K562 (cell line): ENCODE measurements at regions not wholly inside any gene's neighbourhood (a gene's known extent, or its start where the extent isn't known, plus 50 kb on each side); places are given as distances from the start of the nearest gene placed in this dataset.

Experiments used
- ATAC-seq: fragments of 200-7000 bp; cut with Tn5 transposase; 3 replicates; pipeline ENCODE4 v1.9.1; 2020; ENCODE audit warnings: moderate library complexity
- BruUV-seq: library from RNA; stranded (reverse); fragments of 400-500 nt; replicated peaks from 2 replicates; lab custom pipeline; 2021; lab: Mats Ljungman, UMichigan
- CTCF ChIA-PET: fragments of 300-600 bp; formaldehyde crosslinking; extraction: SDS; loops from one replicate; lab custom pipeline; 2021; ENCODE audit warnings: low intra/inter-chr PET ratio; lab: Yijun Ruan, JAX
- POLR2A ChIA-PET: fragments of 300-600, 350-650 bp; sonication (Branson Sonifier 250); formaldehyde crosslinking; extraction: SDS; loops from one replicate; lab custom pipeline; 2021; ENCODE audit warnings: antibody characterized with exemption, inconsistent platforms; lab: Yijun Ruan, JAX
- DNase-seq, 4 experiments: peaks; one replicate each; pipeline versions ENCODE4 v3.0.0 to v3.0.0-alpha.2; 2011 to 2018; ENCODE audit warnings: low spot score in 3 of 4, mixed read lengths in 3 of 4; ENCODE audit errors: extremely low read depth in 1 of 4
- FAIRE-seq: peaks from 2 replicates; lab custom pipeline; 2011; peaks lifted over from hg19 to GRCh38; lab: Jason Lieb, UNC
- H2AFZ ChIP-seq: 2 replicates; pipeline ENCODE4 v1.6.0; 2011; ENCODE audit warnings: low read depth, low read length, control low read depth, inconsistent platforms
- H3K27ac ChIP-seq: fragments of 200-600 bp; 3 replicates; pipeline ENCODE4 v1.8.0; 2011; ENCODE audit warnings: low read depth, mild to moderate bottlenecking, control low read depth, inconsistent platforms, low read length, moderate library complexity, mixed read lengths; ENCODE audit errors: extremely low read depth
- H3K27me3 ChIP-seq, 2 experiments: fragments of 300-600 bp in 1 of 2; 2 replicates in 1 of 2; 3 replicates in 1 of 2; pipeline versions ENCODE4 v1.6.0 to v1.8.0; 2011; ENCODE audit warnings: inconsistent platforms in 2 of 2, low read length in 2 of 2, mild to moderate bottlenecking in 1 of 2, mixed read lengths in 1 of 2, moderate library complexity in 1 of 2; ENCODE audit not compliant: control insufficient read depth in 2 of 2, insufficient read depth in 2 of 2
- H3K36me3 ChIP-seq: fragments of 300-600 bp; 3 replicates; pipeline ENCODE4 v1.8.0; 2011; ENCODE audit warnings: mild to moderate bottlenecking, low read length, inconsistent platforms; ENCODE audit not compliant: control insufficient read depth, insufficient read depth
- H3K4me1 ChIP-seq, 2 experiments: fragments of 200-600 bp in 1 of 2; replicated peaks in 1 of 2; 2 replicates in 1 of 2; 3 replicates in 1 of 2; pipeline versions ENCODE4 v1.5.1 to v1.8.0; 2011; ENCODE audit warnings: inconsistent platforms in 2 of 2, low read length in 2 of 2, mild to moderate bottlenecking in 1 of 2, mixed read lengths in 1 of 2, moderate library complexity in 1 of 2; ENCODE audit not compliant: control insufficient read depth in 2 of 2, insufficient read depth in 2 of 2
- H3K4me2 ChIP-seq: 2 replicates; pipeline ENCODE4 v1.6.1; 2011; ENCODE audit warnings: low read length, control low read depth, inconsistent platforms, mixed read lengths; ENCODE audit not compliant: insufficient read depth
- H3K4me3 ChIP-seq: fragments of 200-600 bp; sonication (generic), shearing (Covaris generic); 2 replicates; pipeline ENCODE4 v1.5.1; 2016; ENCODE audit warnings: control low read depth, inconsistent platforms
- H3K79me2 ChIP-seq: fragments of 200-600 bp; 3 replicates; pipeline ENCODE4 v1.8.0; 2011; ENCODE audit warnings: low read length, inconsistent platforms; ENCODE audit not compliant: control insufficient read depth, insufficient read depth
- H3K9ac ChIP-seq, 2 experiments: 2 replicates each; pipeline versions ENCODE4 v1.6.0 to v1.6.1; 2011; ENCODE audit warnings: low read depth in 2 of 2, low read length in 2 of 2, control low read depth in 1 of 2, inconsistent platforms in 1 of 2, mild to moderate bottlenecking in 1 of 2, mixed read lengths in 1 of 2; ENCODE audit not compliant: insufficient read depth in 1 of 2
- H3K9me1 ChIP-seq: one replicate; pipeline ENCODE4 v1.6.0; 2011; ENCODE audit warnings: inconsistent platforms, mild to moderate bottlenecking, low read length, moderate library complexity; ENCODE audit not compliant: control insufficient read depth, insufficient read depth
- H3K9me3 ChIP-seq: replicated peaks from 2 replicates; pipeline ENCODE4 v1.5.1; 2011; ENCODE audit warnings: low read depth, low read length, inconsistent platforms; ENCODE audit not compliant: control insufficient read depth, insufficient read depth
- H4K20me1 ChIP-seq: replicated peaks from 2 replicates; pipeline ENCODE4 v1.6.1; 2011; ENCODE audit warnings: low read length, inconsistent platforms, mixed read lengths; ENCODE audit not compliant: control insufficient read depth, insufficient read depth
- CLOCK ChIP-seq: fragments of 250-450 bp; sonication (Bioruptor Pico); IDR thresholded peaks from 2 replicates; pipeline ENCODE4 v1.4.0; 2020; ENCODE audit warnings: mild to moderate bottlenecking, moderate library complexity, borderline replicate concordance
- FOXO4 ChIP-seq: fragments of 450-650 bp; formaldehyde crosslinking; IDR thresholded peaks from 2 replicates; pipeline ENCODE4 v1.4.0; 2020; ENCODE audit warnings: mild to moderate bottlenecking, moderate library complexity
- HEY1 ChIP-seq: fragments of 250-450 bp; sonication (Bioruptor Pico); IDR thresholded peaks from 2 replicates; pipeline ENCODE4 v1.5.0; 2020; ENCODE audit warnings: mild to moderate bottlenecking, moderate library complexity, borderline replicate concordance
- KLF10 ChIP-seq: fragments of 250-450 bp; sonication (Bioruptor Pico); IDR thresholded peaks from 2 replicates; pipeline ENCODE4 v1.6.1; 2021; ENCODE audit warnings: matching md5 sums
- PHTF2 ChIP-seq: fragments of 250-450 bp; sonication (Bioruptor Pico); IDR thresholded peaks from 2 replicates; pipeline ENCODE4 v1.5.0; 2021; ENCODE audit warnings: mild to moderate bottlenecking
- SAFB ChIP-seq: fragments of 200-400 bp; formaldehyde crosslinking; IDR thresholded peaks from 2 replicates; pipeline ENCODE4 v1.6.1; 2017; ENCODE audit warnings: low read depth, low read length, borderline replicate concordance
- SRSF7 ChIP-seq: fragments of 200-400 bp; formaldehyde crosslinking; optimal IDR thresholded peaks from 2 replicates; pipeline ENCODE3; 2017; ENCODE audit warnings: mild to moderate bottlenecking, low read depth, low read length
- TOE1 ChIP-seq, 2 experiments: fragments of 450-650 bp in 1 of 2; sonication (generic) in 1 of 2; formaldehyde crosslinking in 1 of 2; IDR thresholded peaks; 2 replicates each; pipeline versions ENCODE4 v1.7.1 to v1.8.0; 2016 to 2022; ENCODE audit warnings: borderline replicate concordance in 2 of 2, mild to moderate bottlenecking in 2 of 2, antibody characterized with exemption in 1 of 2, inconsistent platforms in 1 of 2, low read depth in 1 of 2, missing genetic modification reagents in 1 of 2, moderate library complexity in 1 of 2
- TSC22D4 ChIP-seq: fragments of 450-650 bp; IDR thresholded peaks from 2 replicates; pipeline ENCODE4 v1.6.1; 2016; ENCODE audit warnings: missing genetic modification characterization, missing biosample characterization, control low read depth
- ZBTB26 ChIP-seq: fragments of 450-650 bp; formaldehyde crosslinking; IDR thresholded peaks from 2 replicates; pipeline ENCODE4 v1.4.0; 2022; ENCODE audit warnings: missing genetic modification characterization
- WGBS: fragments of 100-300 bp; shearing (Covaris generic); methylation state at CpG from one replicate; pipeline ENCODE4 v1.1.6; 2016; ENCODE audit warnings: low coverage, mixed read lengths; ENCODE audit not compliant: insufficient coverage; ENCODE audit errors: missing lambda C conversion rate; 5-methylcytosine and 5-hydroxymethylcytosine counted together
- in situ Hi-C: fragments of 300-500 bp; cut with MboI; formaldehyde crosslinking; loops from 4 replicates; pipeline ENCODE4 v1.15.0; 2018; ENCODE audit warnings: inconsistent platforms, mixed read lengths
- intact Hi-C: fragments of 100-400 bp; cut with micrococcal nuclease; formaldehyde crosslinking; loops from 2 replicates; pipeline ENCODE4 v1.14.2; 2022
- TF ChIP-seq, protein P1 (sequence below): fragments of 450-650 bp; IDR thresholded peaks from 2 replicates; pipeline ENCODE4 v1.7.1; 2018; ENCODE audit warnings: mild to moderate bottlenecking, low read depth; ENCODE audit not compliant: partially characterized antibody
- TF ChIP-seq, protein P2 (sequence below): fragments of 450-650 bp; formaldehyde crosslinking; IDR thresholded peaks from 2 replicates; pipeline ENCODE4 v1.4.0; 2020; ENCODE audit warnings: mild to moderate bottlenecking, moderate library complexity

- intact Hi-C loops (no loop called here), in situ Hi-C loops (no loop called here)
- no peaks in the 10 kb centered on the region for H3K4me1 ChIP-seq
- H3K27ac ChIP-seq, result no peak overlapping the region
- no peaks in the 10 kb centered on the region for H3K9me1 ChIP-seq
- ChIA-PET CTCF (no interaction called here), POLR2A (no interaction called here)
- no peaks in the 10 kb centered on the region for H3K9me3 ChIP-seq
- no peak overlapping the region for H3K4me2 ChIP-seq
- no peak for FAIRE-seq
- BruUV-seq, result no TSS peak
- H3K9ac ChIP-seq, result no peak overlapping the region
- H3K79me2 ChIP-seq, result no peaks in the 10 kb centered on the region
- H4K20me1 ChIP-seq, result no peaks in the 10 kb centered on the region
- no peaks in the 10 kb centered on the region for H3K27me3 ChIP-seq
- ATAC-seq, result no peak
- no peaks in the 10 kb centered on the region for H3K36me3 ChIP-seq
- DNase-seq, result no peak
- no peak overlapping the region for H3K4me3 ChIP-seq
- 0% methylated on average over 2 of the region's 2 CpGs for WGBS
- no peak overlapping the region for H2AFZ ChIP-seq
- TF ChIP-seq SRSF7, result no peak
- no peak for TF ChIP-seq ZBTB26
- TF ChIP-seq CLOCK (CRISPR knock-in tag), result no peak
- TF ChIP-seq, protein P1, sequence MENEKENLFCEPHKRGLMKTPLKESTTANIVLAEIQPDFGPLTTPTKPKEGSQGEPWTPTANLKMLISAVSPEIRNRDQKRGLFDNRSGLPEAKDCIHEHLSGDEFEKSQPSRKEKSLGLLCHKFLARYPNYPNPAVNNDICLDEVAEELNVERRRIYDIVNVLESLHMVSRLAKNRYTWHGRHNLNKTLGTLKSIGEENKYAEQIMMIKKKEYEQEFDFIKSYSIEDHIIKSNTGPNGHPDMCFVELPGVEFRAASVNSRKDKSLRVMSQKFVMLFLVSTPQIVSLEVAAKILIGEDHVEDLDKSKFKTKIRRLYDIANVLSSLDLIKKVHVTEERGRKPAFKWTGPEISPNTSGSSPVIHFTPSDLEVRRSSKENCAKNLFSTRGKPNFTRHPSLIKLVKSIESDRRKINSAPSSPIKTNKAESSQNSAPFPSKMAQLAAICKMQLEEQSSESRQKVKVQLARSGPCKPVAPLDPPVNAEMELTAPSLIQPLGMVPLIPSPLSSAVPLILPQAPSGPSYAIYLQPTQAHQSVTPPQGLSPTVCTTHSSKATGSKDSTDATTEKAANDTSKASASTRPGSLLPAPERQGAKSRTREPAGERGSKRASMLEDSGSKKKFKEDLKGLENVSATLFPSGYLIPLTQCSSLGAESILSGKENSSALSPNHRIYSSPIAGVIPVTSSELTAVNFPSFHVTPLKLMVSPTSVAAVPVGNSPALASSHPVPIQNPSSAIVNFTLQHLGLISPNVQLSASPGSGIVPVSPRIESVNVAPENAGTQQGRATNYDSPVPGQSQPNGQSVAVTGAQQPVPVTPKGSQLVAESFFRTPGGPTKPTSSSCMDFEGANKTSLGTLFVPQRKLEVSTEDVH, result no peak
- TF ChIP-seq, protein P2, sequence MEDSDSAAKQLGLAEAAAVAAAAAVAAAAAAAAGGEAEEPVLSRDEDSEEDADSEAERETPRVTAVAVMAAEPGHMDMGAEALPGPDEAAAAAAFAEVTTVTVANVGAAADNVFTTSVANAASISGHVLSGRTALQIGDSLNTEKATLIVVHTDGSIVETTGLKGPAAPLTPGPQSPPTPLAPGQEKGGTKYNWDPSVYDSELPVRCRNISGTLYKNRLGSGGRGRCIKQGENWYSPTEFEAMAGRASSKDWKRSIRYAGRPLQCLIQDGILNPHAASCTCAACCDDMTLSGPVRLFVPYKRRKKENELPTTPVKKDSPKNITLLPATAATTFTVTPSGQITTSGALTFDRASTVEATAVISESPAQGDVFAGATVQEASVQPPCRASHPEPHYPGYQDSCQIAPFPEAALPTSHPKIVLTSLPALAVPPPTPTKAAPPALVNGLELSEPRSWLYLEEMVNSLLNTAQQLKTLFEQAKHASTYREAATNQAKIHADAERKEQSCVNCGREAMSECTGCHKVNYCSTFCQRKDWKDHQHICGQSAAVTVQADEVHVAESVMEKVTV (CRISPR knock-in tag), result no peak
- TF ChIP-seq FOXO4 (CRISPR knock-in tag), result no peak
- TF ChIP-seq PHTF2, result no peak
- TF ChIP-seq TOE1 (IDR thresholded peaks at IDR 0.05; ENCODE audit: borderline replicate concordance), result no peak
- TF ChIP-seq TOE1 (CRISPR knock-in tag; IDR thresholded peaks at IDR 0.05; ENCODE audit: borderline replicate concordance, low read depth), result no peak
- no peak for TF ChIP-seq SAFB
- no peak for TF ChIP-seq HEY1
- no peak for TF ChIP-seq TSC22D4 (tag)
- no peak for TF ChIP-seq KLF10 (CRISPR knock-in tag)
Measured at GRCh38 chr10:90640756-90641155, 217.1 kb downstream of the HTR7 start.
